ENCODE measurements at regions not wholly inside any gene's neighbourhood (a gene's known extent, or its start where the extent isn't known, plus 50 kb on each side); places are given as distances from the start of the nearest gene placed in this dataset.
A peak's percentile ranks its signal among the peaks of the same experiment; 100 is the strongest.

- DNase-seq (ENCODE audit: low spot score): no peak
These were observed 170.4 kb downstream of the RSL24D1 start for GRCh38 chr15:55026381-55026780.

DNA sequence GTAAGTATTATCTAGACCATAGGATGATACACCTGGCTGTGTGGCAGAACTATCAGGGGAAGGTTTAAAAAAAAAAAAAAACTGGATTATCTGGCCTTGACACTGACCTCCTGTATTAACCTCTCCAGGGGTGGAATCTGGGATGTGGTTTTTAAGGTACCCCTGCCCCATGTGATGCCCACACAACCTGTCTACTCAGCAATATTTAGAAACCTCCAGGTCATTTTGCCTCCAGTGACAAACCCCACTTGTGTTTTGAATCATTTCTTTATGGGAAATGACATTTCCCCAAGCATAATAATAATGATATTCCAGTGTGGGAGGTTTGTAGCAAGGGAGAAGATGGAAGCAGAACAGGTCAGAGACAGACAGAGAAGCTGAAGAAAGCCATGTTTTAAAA, 179.1 kb downstream of the RSL24D1 start:
- DNase-seq (ENCODE audit: low spot score): no peak

DNA sequence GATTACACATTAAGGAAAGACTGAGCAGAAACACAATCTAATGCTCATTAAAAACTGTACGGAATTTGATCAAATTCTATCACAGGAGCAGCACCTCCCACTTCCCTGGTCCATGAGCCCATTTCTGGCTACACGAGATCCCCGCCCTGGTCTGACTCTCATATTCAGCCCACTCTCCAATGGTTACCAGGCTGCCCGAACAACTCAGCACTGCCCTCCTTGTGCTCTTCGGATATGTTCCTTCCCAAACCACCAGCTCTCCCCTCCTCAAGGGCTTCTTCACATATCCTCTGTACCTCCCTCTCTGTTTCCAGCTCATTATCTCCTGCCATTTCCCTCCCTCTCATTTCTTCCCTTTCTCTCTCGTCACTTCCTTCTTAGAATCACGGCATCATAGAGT, 180.5 kb downstream of the RSL24D1 start:
- DNase-seq (ENCODE audit: low spot score): no peak

DNA sequence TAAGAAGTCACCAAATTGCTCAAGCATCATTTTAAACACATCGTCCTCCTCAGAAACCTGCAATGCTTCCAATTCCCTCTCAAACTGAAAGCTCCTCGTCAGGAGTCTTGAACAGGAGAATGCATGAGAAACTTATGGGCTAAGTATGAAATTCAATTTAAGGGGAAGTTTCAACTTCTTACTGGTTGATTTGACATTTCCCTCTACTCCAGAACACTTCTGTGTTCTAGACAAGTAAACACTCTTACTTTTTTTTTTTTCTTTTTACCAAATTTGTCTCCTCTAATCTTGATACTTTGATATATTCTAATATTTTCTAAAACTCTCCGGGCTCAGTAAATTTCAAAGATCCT, 181.7 kb downstream of the RSL24D1 start:
- DNase-seq (ENCODE audit: low spot score): no peak

GRCh38 chr15:55014391-55015092, 182.2 kb downstream of the RSL24D1 start:
- DNase-seq (ENCODE audit: low spot score): no peak

DNA sequence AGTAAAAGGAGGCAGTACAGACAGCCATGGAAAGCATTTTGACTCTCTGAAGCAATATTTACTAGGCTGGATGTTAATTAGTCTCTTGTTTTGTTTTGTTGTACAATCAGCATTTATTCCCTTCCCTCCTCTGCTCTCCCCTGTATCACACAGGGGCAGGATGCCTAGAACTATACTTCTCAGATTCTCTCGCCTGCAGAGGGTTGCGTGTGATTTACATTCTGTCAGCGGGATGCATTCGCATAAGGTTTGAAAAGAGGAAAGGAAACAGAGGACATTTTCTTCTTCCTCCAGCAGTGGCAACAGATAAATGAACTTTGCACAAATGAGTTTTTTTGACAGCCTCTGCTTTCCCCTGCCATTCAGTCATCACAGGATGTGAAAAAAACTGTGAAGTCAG, 188.3 kb downstream of the RSL24D1 start:
- DNase-seq (ENCODE audit: low spot score): no peak

DNA sequence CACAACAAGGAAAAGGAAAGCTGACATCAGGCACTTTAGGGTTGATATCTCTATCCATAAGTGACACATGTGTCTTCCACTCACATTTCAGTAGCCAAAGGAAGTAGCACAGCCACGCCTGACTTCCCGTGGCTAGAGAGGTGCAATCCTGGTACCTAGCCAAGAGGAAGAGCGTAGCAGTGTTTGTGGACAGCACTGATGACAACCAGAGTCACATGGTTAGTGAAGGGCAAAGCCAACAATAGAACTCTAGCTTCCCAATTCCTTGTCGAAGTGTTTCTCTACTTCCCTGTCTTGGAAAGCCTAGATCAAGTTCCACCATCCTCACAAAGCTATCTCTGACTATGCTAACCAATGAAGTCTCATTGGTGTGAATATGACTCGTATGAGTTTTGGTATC, 189.2 kb downstream of the RSL24D1 start:
- peak; percentile 16 for DNase-seq (ENCODE audit: low spot score)

GRCh38 chr15:55005679-55006078, 191.1 kb downstream of the RSL24D1 start:
- DNase-seq (ENCODE audit: low spot score): no peak

DNA sequence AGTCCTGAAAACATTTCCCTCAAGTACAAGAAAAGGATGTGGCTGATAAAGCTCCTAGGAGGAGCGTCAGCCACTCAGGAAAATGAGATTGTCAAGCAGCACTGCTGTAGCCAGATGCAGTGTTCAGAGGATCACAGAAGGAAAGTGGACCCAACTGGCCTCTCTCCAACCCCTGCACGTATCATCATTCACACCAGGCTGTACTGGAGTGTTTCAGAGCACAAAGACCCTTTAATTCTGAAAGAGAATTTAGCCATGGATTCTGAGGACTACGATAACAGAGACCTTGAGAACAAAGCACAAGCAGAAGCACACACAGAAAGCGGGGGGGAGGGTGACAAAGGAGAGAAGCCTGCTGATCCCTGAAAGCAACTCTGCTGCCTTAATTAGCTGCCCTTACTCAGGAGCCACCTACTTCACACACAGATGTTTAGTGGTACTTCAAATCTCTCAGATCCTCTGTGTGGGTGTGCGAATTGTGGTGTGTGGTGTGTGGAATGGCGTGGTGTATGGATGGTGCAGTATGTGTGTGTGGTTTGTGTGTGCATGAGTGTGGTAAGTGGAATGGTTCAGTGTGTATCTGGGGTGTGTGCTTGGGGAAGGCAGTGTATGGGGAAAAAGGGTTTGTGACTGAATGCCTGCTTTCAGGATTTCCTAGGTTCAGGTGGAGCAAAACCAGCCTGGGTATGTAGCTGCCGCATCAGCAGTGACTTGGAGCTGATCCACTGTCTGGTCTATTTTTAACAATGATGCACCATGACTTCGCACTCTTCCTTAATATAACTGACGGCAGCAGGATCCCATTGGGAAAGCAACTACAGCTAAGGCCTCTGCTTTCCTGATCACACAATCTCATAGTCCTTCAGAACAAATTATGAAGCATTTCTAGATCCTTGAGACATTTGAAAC, 192.5 kb downstream of the RSL24D1 start:
- DNase-seq (ENCODE audit: low spot score): no peak

DNA sequence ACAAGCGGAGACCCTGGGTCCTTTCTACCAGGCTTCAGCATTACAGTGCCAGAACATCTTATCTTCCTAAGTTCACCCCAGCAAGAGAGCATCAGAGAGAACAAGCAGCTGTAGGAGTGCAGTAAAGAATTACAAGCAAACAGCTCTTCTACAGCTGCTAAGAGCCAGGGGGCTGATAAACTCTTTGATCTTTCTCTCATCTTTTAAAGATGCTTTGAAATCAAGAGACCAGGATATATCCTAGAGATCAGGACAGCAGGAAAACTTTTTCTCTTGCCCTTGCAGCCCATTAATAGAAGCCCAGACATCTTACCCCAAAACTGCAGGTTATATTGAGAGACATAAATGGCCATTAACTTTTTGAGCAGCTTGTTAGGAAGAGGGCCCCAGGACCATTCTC, 198.1 kb downstream of the RSL24D1 start:
- DNase-seq (ENCODE audit: low spot score): no peak

DNA sequence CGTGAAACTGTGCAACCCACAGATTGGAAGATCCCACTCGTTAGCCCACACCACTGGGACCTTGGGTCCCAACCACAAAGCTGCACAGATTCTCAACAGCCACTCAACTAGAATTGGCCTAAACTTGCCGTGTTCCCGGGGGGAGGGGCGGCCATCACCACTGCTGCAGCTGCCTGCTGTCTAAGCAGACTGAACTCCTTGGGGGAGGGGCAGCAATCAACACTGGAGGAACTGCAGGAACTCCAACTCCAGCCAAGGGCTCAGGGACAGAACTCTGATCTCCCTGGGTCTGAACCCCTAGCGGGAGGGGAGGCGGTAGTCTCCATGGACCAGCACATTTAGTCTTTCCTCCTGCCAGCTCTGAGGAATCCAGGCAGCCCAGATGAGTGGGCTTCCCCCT, 205.9 kb downstream of the RSL24D1 start:
- DNase-seq (ENCODE audit: low spot score): no peak

- no peak for DNase-seq (ENCODE audit: low spot score)
These were observed 208.9 kb downstream of the RSL24D1 start for GRCh38 chr15:54987881-54988280.

DNA sequence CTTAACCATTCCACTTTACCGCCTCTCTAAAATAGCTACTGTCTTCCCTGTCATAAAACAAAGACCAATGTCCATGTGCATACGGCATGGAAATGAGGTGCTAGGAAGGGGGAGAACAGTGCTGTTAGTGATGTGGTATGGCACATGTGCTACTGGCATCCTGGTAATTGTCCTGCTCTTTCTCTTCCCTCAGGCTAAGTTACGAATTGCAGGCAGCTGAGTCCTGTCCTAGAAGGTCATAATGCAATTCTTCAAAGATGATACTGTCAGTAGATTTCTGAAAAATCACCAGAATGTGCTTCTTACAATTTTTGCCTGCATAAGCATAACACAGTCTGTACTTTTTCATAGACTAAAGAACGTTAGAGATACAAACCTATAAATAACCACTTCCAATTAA, 216.8 kb downstream of the RSL24D1 start:
- no peak for DNase-seq (ENCODE audit: low spot score)

- no peak for DNase-seq (ENCODE audit: low spot score)
These were observed 234.1 kb downstream of the RSL24D1 start for GRCh38 chr15:54962637-54963036.

DNA sequence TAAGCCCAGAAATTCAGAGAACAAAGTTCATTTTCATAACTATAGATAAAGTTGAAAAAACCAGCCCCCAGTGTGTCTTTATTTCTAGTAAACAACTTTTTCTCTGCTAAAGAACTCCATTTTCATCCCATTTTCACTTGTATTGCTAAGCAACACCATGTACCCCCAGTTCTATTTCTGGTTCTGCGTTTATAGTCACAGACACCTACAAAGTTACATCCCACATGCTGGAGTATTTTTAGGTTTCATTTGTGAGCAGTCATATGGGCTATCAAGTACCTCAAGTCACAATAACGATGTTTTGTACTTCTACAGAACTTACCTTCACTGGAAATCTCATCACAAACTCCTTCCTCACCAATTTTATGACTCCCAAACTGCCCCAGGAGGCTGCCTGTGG, 236.5 kb downstream of the RSL24D1 start:
- no peak for DNase-seq (ENCODE audit: low spot score)

DNA sequence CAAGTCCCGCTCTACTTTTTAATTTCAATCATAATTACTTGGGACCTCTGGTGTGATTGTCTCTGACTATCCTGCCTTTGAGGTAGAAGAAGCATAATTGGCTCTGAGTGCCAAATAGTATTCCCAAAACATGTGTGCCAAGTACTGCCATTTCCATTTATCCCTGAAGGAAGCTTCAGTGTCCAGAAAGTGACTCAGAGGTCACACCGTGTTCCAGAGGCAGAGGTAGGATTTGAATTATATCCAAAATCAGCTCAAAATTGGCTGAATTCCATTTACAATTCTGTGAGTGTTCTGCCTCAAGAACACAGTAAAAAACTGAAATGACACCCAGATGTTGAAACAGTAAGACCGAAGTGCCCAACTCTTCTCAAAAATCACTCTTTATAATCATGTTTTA, 255.3 kb downstream of the RSL24D1 start:
- DNase-seq (ENCODE audit: low spot score): no peak

GRCh38 chr15:54917312-54917711, 279.4 kb downstream of the RSL24D1 start:
- no peak for DNase-seq (ENCODE audit: low spot score)

- DNase-seq (ENCODE audit: low spot score): no peak
These were observed 281.4 kb downstream of the RSL24D1 start for GRCh38 chr15:54915380-54915779.

- no peak for DNase-seq (ENCODE audit: low spot score)
These were observed 312.4 kb downstream of the RSL24D1 start for GRCh38 chr15:54884312-54884711.

- no peak for DNase-seq (ENCODE audit: low spot score)
These were observed 336.8 kb downstream of the RSL24D1 start for GRCh38 chr15:54859982-54860381.

DNA sequence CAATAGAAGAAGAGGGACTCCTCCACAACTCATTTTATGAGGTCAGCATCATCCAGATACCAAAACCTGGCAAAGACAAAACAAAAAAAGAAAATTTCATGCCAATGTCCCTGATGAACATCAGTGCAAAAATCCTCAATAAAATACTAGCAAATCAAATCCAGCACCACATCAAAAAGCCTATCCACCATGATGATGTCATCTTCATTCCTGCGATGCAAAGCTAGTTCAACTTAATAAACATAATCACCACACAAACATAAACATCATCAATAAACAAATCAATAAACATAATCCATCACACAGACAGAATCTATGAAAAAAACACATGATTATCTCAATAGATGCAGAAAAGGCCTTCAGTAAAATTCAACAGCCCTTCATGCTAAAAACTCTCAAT, 342.1 kb downstream of the RSL24D1 start:
- DNase-seq (ENCODE audit: low spot score): no peak

DNA sequence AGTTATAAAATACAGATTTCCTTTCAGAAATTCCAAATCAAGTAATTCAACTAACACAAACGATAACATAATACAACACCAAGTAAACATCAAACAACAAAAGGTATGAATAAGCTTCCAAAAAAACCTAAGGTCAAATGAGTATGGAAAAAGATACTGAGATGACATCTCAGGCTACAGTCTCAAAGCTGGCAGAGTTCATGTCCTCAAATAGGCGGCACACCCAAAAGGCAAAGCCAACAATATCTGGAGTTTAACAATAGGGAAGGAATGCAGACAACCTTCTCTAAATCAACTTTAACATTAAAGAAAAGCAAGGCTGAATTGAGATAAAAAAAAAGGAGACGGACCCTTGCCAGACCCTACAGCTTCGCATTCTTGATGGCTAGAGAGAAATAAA, 346.6 kb downstream of the RSL24D1 start:
- DNase-seq (ENCODE audit: low spot score): no peak

- no peak for DNase-seq (ENCODE audit: low spot score)
These were observed 353.7 kb downstream of the RSL24D1 start for GRCh38 chr15:54843006-54843405.

All from mucosa of gallbladder (tissue), 1 donor.